ENCODE measurements at regions not wholly inside any gene's neighbourhood (a gene's known extent, or its start where the extent isn't known, plus 50 kb on each side); places are given as distances from the start of the nearest gene placed in this dataset.

DNA sequence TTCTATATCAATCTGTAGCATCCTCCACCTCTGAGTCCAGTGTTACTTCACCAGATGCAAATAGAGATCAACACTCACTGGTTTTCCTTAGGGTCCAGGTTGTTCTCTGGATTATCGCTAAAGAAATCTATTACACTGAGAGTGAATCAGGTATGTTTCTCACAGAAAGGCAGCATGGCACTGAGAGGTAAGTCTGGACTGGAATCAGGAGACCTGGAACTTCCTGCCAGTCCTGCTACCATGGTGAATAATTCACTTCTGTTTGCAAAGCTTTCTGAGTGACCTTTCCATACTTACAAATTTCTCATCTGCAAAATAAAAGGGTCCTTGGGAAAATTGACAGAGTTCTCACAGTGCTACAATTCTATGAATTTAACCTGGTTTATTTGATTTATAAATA is 1583.3 kb downstream of the MRPL39 start:
- DNase-seq (no peak), ATAC-seq (no peak)
- Histone ChIP-seq H3K9me3 (no peaks in the 10 kb centered on the region), H3K27ac (no peak overlapping the region), H3K27me3 (no peaks in the 10 kb centered on the region), H3K4me1 (no peaks in the 10 kb centered on the region), H3K36me3 (no peaks in the 10 kb centered on the region), H3K4me3 (no peak overlapping the region)
- intact Hi-C loops (cut with DNase I), result no loop called here
- WGBS (ENCODE audit: insufficient coverage, low coverage, low lambda C conversion rate, missing lambda C conversion rate), result 71% methylated on average over 1 of the region's 1 CpG
- TF ChIP-seq, protein P1, sequence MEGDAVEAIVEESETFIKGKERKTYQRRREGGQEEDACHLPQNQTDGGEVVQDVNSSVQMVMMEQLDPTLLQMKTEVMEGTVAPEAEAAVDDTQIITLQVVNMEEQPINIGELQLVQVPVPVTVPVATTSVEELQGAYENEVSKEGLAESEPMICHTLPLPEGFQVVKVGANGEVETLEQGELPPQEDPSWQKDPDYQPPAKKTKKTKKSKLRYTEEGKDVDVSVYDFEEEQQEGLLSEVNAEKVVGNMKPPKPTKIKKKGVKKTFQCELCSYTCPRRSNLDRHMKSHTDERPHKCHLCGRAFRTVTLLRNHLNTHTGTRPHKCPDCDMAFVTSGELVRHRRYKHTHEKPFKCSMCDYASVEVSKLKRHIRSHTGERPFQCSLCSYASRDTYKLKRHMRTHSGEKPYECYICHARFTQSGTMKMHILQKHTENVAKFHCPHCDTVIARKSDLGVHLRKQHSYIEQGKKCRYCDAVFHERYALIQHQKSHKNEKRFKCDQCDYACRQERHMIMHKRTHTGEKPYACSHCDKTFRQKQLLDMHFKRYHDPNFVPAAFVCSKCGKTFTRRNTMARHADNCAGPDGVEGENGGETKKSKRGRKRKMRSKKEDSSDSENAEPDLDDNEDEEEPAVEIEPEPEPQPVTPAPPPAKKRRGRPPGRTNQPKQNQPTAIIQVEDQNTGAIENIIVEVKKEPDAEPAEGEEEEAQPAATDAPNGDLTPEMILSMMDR (IDR thresholded peaks at IDR 0.05), result no peak
- TF ChIP-seq POLR2A (IDR thresholded peaks at IDR 0.05), result no peak

DNA sequence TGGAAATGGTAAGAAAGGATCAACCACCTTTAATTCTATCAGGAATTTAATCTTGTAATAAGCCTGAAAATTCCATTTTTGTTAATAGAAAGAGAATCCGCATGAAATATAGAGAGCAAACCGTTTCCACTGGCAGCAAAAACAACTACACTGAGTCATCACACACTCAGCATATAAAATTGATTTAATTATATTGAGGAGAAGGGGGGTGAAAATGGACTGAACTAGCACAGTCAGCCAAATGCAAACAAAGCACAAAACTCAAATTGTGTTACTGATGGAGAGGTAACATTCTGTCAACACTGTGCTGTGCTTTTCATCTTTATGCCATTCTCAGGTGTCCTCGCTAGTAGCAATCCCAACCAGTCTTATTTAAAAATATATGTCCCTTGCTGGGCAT is 1583.9 kb downstream of the MRPL39 start:
- no peaks in the 10 kb centered on the region for H3K4me1 ChIP-seq

DNA sequence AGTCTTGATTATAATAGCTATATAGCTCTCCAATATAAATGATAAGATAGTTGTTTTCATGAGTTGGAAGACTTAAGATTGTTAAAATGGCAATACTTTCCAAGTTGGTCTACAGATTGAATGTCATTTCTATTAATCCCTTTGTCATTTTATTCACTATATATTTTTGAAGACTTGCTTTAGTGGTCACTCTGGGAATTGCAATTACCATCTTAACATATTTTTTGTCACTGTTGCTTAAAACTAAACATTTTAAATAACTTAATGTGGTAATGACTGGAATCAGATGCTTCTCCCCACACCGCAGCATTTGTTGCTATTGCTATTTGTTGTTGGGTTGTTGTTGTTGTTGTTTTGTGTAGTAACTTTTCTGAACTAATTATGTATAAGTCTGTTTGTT is 1592.9 kb downstream of the MRPL39 start:
- no peak overlapping the region for H3K27ac ChIP-seq
- 58% methylated on average over 1 of the region's 1 CpG for WGBS (ENCODE audit: insufficient coverage, low coverage, low lambda C conversion rate, missing lambda C conversion rate)
- TF ChIP-seq, protein P1 (IDR thresholded peaks at IDR 0.05), result peak in 2 of 4 donors; percentile 13 to 21
- TF ChIP-seq POLR2A (IDR thresholded peaks at IDR 0.05), result no peak
- no peaks in the 10 kb centered on the region for H3K4me1 ChIP-seq
- intact Hi-C loops (cut with DNase I), result no loop called here
- H3K4me3 ChIP-seq, result no peak overlapping the region
- DNase-seq, result no peak
- ATAC-seq, result no peak
- H3K36me3 ChIP-seq, result no peaks in the 10 kb centered on the region
- H3K9me3 ChIP-seq, result no peaks in the 10 kb centered on the region
- no peaks in the 10 kb centered on the region for H3K27me3 ChIP-seq

More for the DNA sequence above, 1583.9 kb downstream of the MRPL39 start:
- ATAC-seq (no peak), DNase-seq (no peak)
- Histone ChIP-seq H3K4me3 (no peak overlapping the region), H3K36me3 (no peaks in the 10 kb centered on the region), H3K9me3 (no peaks in the 10 kb centered on the region), H3K27me3 (no peaks in the 10 kb centered on the region), H3K27ac (no peak overlapping the region)
- TF ChIP-seq POLR2A (IDR thresholded peaks at IDR 0.05), result no peak
- TF ChIP-seq, protein P1 (IDR thresholded peaks at IDR 0.05), result no peak
- intact Hi-C loops (cut with DNase I), result no loop called here
- 10% methylated on average over 3 of the region's 3 CpGs for WGBS (ENCODE audit: insufficient coverage, low coverage, low lambda C conversion rate, missing lambda C conversion rate)

DNA sequence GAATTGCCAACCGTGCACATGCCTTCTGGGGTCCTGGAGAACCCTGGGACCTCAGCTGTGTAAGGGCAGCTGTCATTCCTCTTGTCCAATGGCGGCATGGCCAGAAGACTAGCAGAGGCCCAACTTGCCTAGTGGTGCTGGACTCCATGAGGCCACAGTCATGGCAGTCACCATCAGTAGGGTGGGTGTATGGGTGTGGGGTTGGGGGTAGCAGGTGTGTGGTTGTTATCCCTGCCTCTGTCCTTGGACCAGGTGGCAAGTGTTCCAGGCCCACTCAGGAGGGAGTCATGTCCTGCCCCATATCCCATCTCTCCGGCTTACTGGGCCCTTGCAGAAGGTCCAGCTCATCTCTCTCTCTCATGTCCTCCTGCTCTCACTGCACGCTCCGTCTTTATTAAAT is 1596.2 kb downstream of the MRPL39 start:
- 29% methylated on average over 2 of the region's 5 CpGs for WGBS (ENCODE audit: insufficient coverage, low coverage, low lambda C conversion rate, missing lambda C conversion rate)
- peak in 1 of 3 donors; percentile 35 for DNase-seq
- no peak overlapping the region for H3K4me3 ChIP-seq
- H3K4me1 ChIP-seq, result no peaks in the 10 kb centered on the region
- no peaks in the 10 kb centered on the region for H3K27me3 ChIP-seq
- ATAC-seq, result peak in 2 of 4 donors; percentile 19 to 28
- intact Hi-C loops (cut with DNase I), result no loop called here
- H3K36me3 ChIP-seq, result no peaks in the 10 kb centered on the region
- no peak overlapping the region for H3K27ac ChIP-seq
- H3K9me3 ChIP-seq, result no peaks in the 10 kb centered on the region
- TF ChIP-seq POLR2A (IDR thresholded peaks at IDR 0.05), result no peak
- TF ChIP-seq, protein P1 (IDR thresholded peaks at IDR 0.05), result no peak

DNA sequence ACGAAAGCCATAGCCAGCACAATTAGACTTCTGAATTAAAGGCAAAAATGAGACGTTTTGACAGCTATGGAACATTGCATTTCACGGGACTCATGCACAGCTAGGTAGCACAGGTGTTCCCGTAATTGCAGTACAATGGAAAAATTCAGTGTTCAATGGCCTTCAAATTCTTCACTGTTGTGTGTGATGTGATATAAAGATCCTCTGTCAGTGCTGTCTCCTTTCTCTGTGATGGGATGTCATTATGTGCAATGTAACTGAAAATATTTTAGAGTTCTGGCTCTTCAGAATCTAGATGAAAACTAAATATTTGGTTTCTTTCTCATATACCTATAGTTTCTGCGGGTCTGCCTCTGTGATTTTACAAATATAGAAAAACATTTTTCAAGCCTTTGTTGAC is 1599.7 kb downstream of the MRPL39 start:
- H3K4me1 ChIP-seq, result no peaks in the 10 kb centered on the region
- H3K9me3 ChIP-seq, result no peaks in the 10 kb centered on the region
- 45% methylated on average over 5 of the region's 5 CpGs for WGBS (ENCODE audit: insufficient coverage, low coverage, low lambda C conversion rate, missing lambda C conversion rate)
- DNase-seq (no peak), ATAC-seq (no peak)
- intact Hi-C loops (cut with DNase I), result no loop called here
- no peak for TF ChIP-seq POLR2A (IDR thresholded peaks at IDR 0.05)
- TF ChIP-seq, protein P1 (IDR thresholded peaks at IDR 0.05), result no peak
- no peak overlapping the region for H3K27ac ChIP-seq
- H3K4me3 ChIP-seq, result no peak overlapping the region
- H3K27me3 ChIP-seq, result no peaks in the 10 kb centered on the region
- H3K36me3 ChIP-seq, result no peaks in the 10 kb centered on the region
